ENCODE measurements at regions not wholly inside any gene's neighbourhood (a gene's known extent, or its start where the extent isn't known, plus 50 kb on each side); places are given as distances from the start of the nearest gene placed in this dataset.

GRCh38 chr1:177444997-177445746 lies 274.4 kb downstream of the BRINP2 start:
- no peak overlapping the region for H3K9ac ChIP-seq (ENCODE audit: low read depth, low read length)
- H3K27me3 ChIP-seq (ENCODE audit: control insufficient read depth, insufficient read depth, low read length), result no peaks in the 10 kb centered on the region
- no peak overlapping the region for H3K27ac ChIP-seq (ENCODE audit: low read depth, low read length)
- no peaks in the 10 kb centered on the region for H3K9me3 ChIP-seq (ENCODE audit: control insufficient read depth, insufficient read depth, low read length)
- no peaks in the 10 kb centered on the region for H3K4me1 ChIP-seq (ENCODE audit: control insufficient read depth, insufficient read depth, low read length)
- H3K4me3 ChIP-seq (ENCODE audit: low read depth, low read length), result no peak overlapping the region
- no peaks in the 10 kb centered on the region for H3K36me3 ChIP-seq (ENCODE audit: control insufficient read depth, insufficient read depth, low read length)

- Histone ChIP-seq H3K27ac (ENCODE audit: low read depth, low read length) (no peak overlapping the region), H3K9me3 (ENCODE audit: control insufficient read depth, insufficient read depth, low read length) (no peaks in the 10 kb centered on the region), H3K36me3 (ENCODE audit: control insufficient read depth, insufficient read depth, low read length) (no peaks in the 10 kb centered on the region)
Observed at GRCh38 chr1:177443003-177443402, 272.2 kb downstream of the BRINP2 start.

GRCh38 chr1:177442584-177442983 lies 271.8 kb downstream of the BRINP2 start:
- Histone ChIP-seq H3K27ac (ENCODE audit: low read depth, low read length) (no peak overlapping the region), H3K27me3 (ENCODE audit: control insufficient read depth, insufficient read depth, low read length) (no peaks in the 10 kb centered on the region), H3K9ac (ENCODE audit: low read depth, low read length) (no peak overlapping the region), H3K36me3 (ENCODE audit: control insufficient read depth, insufficient read depth, low read length) (no peaks in the 10 kb centered on the region), H3K4me3 (ENCODE audit: low read depth, low read length) (no peak overlapping the region), H3K9me3 (ENCODE audit: control insufficient read depth, insufficient read depth, low read length) (no peaks in the 10 kb centered on the region), H3K4me1 (ENCODE audit: control insufficient read depth, insufficient read depth, low read length) (no peaks in the 10 kb centered on the region)

More at GRCh38 chr1:177443003-177443402, 272.2 kb downstream of the BRINP2 start:
- no peak overlapping the region for H3K9ac ChIP-seq (ENCODE audit: low read depth, low read length)
- H3K27me3 ChIP-seq (ENCODE audit: control insufficient read depth, insufficient read depth, low read length), result no peaks in the 10 kb centered on the region
- H3K4me1 ChIP-seq (ENCODE audit: control insufficient read depth, insufficient read depth, low read length), result no peaks in the 10 kb centered on the region
- H3K4me3 ChIP-seq (ENCODE audit: low read depth, low read length), result no peak overlapping the region

- Histone ChIP-seq H3K4me3 (ENCODE audit: low read depth, low read length) (no peak overlapping the region), H3K36me3 (ENCODE audit: control insufficient read depth, insufficient read depth, low read length) (no peaks in the 10 kb centered on the region), H3K4me1 (ENCODE audit: control insufficient read depth, insufficient read depth, low read length) (no peaks in the 10 kb centered on the region), H3K27me3 (ENCODE audit: control insufficient read depth, insufficient read depth, low read length) (no peaks in the 10 kb centered on the region), H3K9me3 (ENCODE audit: control insufficient read depth, insufficient read depth, low read length) (no peaks in the 10 kb centered on the region), H3K27ac (ENCODE audit: low read depth, low read length) (no peak overlapping the region), H3K9ac (ENCODE audit: low read depth, low read length) (no peak overlapping the region)
Observed at GRCh38 chr1:177441281-177441680, 270.5 kb downstream of the BRINP2 start.

GRCh38 chr1:177440821-177441220 lies 270.1 kb downstream of the BRINP2 start:
- Histone ChIP-seq H3K36me3 (ENCODE audit: control insufficient read depth, insufficient read depth, low read length) (no peaks in the 10 kb centered on the region), H3K4me1 (ENCODE audit: control insufficient read depth, insufficient read depth, low read length) (no peaks in the 10 kb centered on the region), H3K27me3 (ENCODE audit: control insufficient read depth, insufficient read depth, low read length) (no peaks in the 10 kb centered on the region), H3K4me3 (ENCODE audit: low read depth, low read length) (no peak overlapping the region), H3K9ac (ENCODE audit: low read depth, low read length) (no peak overlapping the region), H3K27ac (ENCODE audit: low read depth, low read length) (no peak overlapping the region), H3K9me3 (ENCODE audit: control insufficient read depth, insufficient read depth, low read length) (no peaks in the 10 kb centered on the region)

GRCh38 chr1:177439301-177439700 lies 268.5 kb downstream of the BRINP2 start:
- Histone ChIP-seq H3K27ac (ENCODE audit: low read depth, low read length) (no peak overlapping the region), H3K36me3 (ENCODE audit: control insufficient read depth, insufficient read depth, low read length) (no peaks in the 10 kb centered on the region), H3K9me3 (ENCODE audit: control insufficient read depth, insufficient read depth, low read length) (no peaks in the 10 kb centered on the region), H3K27me3 (ENCODE audit: control insufficient read depth, insufficient read depth, low read length) (no peaks in the 10 kb centered on the region), H3K4me1 (ENCODE audit: control insufficient read depth, insufficient read depth, low read length) (0 out of 2 replicates have a peak, but pooled peaks cover 2% of the 10 kb centered on the region), H3K4me3 (ENCODE audit: low read depth, low read length) (no peak overlapping the region), H3K9ac (ENCODE audit: low read depth, low read length) (no peak overlapping the region)

- H3K27me3 ChIP-seq (ENCODE audit: control insufficient read depth, insufficient read depth, low read length), result no peaks in the 10 kb centered on the region
- H3K27ac ChIP-seq (ENCODE audit: low read depth, low read length), result no peak overlapping the region
- no peak overlapping the region for H3K9ac ChIP-seq (ENCODE audit: low read depth, low read length)
- H3K9me3 ChIP-seq (ENCODE audit: control insufficient read depth, insufficient read depth, low read length), result no peaks in the 10 kb centered on the region
- H3K36me3 ChIP-seq (ENCODE audit: control insufficient read depth, insufficient read depth, low read length), result no peaks in the 10 kb centered on the region
- H3K4me1 ChIP-seq (ENCODE audit: control insufficient read depth, insufficient read depth, low read length), result 0 out of 2 replicates have a peak, but pooled peaks cover 2% of the 10 kb centered on the region
- H3K4me3 ChIP-seq (ENCODE audit: low read depth, low read length), result no peak overlapping the region
Observed at GRCh38 chr1:177435364-177435763, 264.6 kb downstream of the BRINP2 start.

GRCh38 chr1:177432897-177433296 lies 262.1 kb downstream of the BRINP2 start:
- Histone ChIP-seq H3K9ac (ENCODE audit: low read depth, low read length) (no peak overlapping the region), H3K4me3 (ENCODE audit: low read depth, low read length) (no peak overlapping the region)

GRCh38 chr1:177431123-177431522 lies 260.4 kb downstream of the BRINP2 start:
- Histone ChIP-seq H3K9me3 (ENCODE audit: control insufficient read depth, insufficient read depth, low read length) (no peaks in the 10 kb centered on the region), H3K4me3 (ENCODE audit: low read depth, low read length) (no peak overlapping the region), H3K27ac (ENCODE audit: low read depth, low read length) (no peak overlapping the region), H3K36me3 (ENCODE audit: control insufficient read depth, insufficient read depth, low read length) (no peaks in the 10 kb centered on the region), H3K27me3 (ENCODE audit: control insufficient read depth, insufficient read depth, low read length) (no peaks in the 10 kb centered on the region), H3K4me1 (ENCODE audit: control insufficient read depth, insufficient read depth, low read length) (0 out of 2 replicates have a peak, but pooled peaks cover 2% of the 10 kb centered on the region), H3K9ac (ENCODE audit: low read depth, low read length) (no peak overlapping the region)

More at GRCh38 chr1:177432897-177433296, 262.1 kb downstream of the BRINP2 start:
- H3K9me3 ChIP-seq (ENCODE audit: control insufficient read depth, insufficient read depth, low read length), result no peaks in the 10 kb centered on the region
- H3K27ac ChIP-seq (ENCODE audit: low read depth, low read length), result no peak overlapping the region
- H3K36me3 ChIP-seq (ENCODE audit: control insufficient read depth, insufficient read depth, low read length), result no peaks in the 10 kb centered on the region
- H3K4me1 ChIP-seq (ENCODE audit: control insufficient read depth, insufficient read depth, low read length), result 0 out of 2 replicates have a peak, but pooled peaks cover 2% of the 10 kb centered on the region
- no peaks in the 10 kb centered on the region for H3K27me3 ChIP-seq (ENCODE audit: control insufficient read depth, insufficient read depth, low read length)

- Histone ChIP-seq H3K27ac (ENCODE audit: low read depth, low read length) (no peak overlapping the region), H3K4me3 (ENCODE audit: low read depth, low read length) (no peak overlapping the region), H3K9me3 (ENCODE audit: control insufficient read depth, insufficient read depth, low read length) (no peaks in the 10 kb centered on the region), H3K9ac (ENCODE audit: low read depth, low read length) (no peak overlapping the region), H3K27me3 (ENCODE audit: control insufficient read depth, insufficient read depth, low read length) (no peaks in the 10 kb centered on the region), H3K4me1 (ENCODE audit: control insufficient read depth, insufficient read depth, low read length) (no peaks in the 10 kb centered on the region), H3K36me3 (ENCODE audit: control insufficient read depth, insufficient read depth, low read length) (no peaks in the 10 kb centered on the region)
Observed at GRCh38 chr1:177429234-177429633, 258.5 kb downstream of the BRINP2 start.

- no peak overlapping the region for H3K4me3 ChIP-seq (ENCODE audit: low read depth, low read length)
- no peaks in the 10 kb centered on the region for H3K4me1 ChIP-seq (ENCODE audit: control insufficient read depth, insufficient read depth, low read length)
- H3K27me3 ChIP-seq (ENCODE audit: control insufficient read depth, insufficient read depth, low read length), result no peaks in the 10 kb centered on the region
- H3K36me3 ChIP-seq (ENCODE audit: control insufficient read depth, insufficient read depth, low read length), result no peaks in the 10 kb centered on the region
- H3K9ac ChIP-seq (ENCODE audit: low read depth, low read length), result no peak overlapping the region
- H3K27ac ChIP-seq (ENCODE audit: low read depth, low read length), result no peak overlapping the region
- H3K9me3 ChIP-seq (ENCODE audit: control insufficient read depth, insufficient read depth, low read length), result no peaks in the 10 kb centered on the region
Observed at GRCh38 chr1:177427811-177428210, 257.1 kb downstream of the BRINP2 start.
